Activated naive CD4-positive, alpha-beta T cell treated with anti-CD3 and anti-CD28 coated beads, Interleukin-2, amount 50 U/mL, for 16 hours (primary cell): ENCODE measurements at regions not wholly inside any gene's neighbourhood (a gene's known extent, or its start where the extent isn't known, plus 50 kb on each side); places are given as distances from the start of the nearest gene placed in this dataset.

Experiments
- DNase-seq: peaks from one replicate; pipeline ENCODE4 v3.0.0-alpha.2; 2020

DNA sequence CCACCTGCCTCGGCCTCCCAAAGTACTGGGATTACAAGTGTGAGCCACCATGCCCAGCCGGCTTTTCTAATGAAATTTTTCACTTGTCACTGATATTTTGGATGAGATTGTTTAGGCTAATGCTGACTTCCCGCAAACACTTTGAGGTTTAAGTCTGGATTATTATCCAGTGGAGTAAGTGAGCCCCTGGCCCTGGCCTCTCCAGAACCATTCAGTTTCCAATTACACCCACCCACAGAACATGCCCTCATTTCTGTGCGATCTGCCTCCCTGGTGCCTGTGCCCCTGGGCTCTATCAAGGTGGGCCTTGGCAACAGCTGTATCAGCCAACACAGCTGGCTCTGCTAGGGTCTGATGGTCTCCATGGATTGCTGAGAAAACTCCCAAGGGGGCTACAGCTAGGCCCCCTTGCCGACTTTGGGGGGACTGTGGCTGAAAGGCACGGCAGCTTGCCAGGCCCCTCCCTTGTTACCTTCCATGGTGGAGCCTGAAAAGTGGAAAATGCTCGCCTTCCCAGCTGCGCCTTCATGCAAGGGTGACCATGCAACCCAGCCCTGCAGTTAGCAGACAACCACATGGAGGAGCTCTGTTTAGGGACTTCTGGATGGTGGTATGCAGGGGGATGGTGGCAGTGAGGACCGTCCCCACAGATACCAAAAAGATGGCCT lies 288.9 kb downstream of the FAM43A start:
- no peak for DNase-seq

DNA sequence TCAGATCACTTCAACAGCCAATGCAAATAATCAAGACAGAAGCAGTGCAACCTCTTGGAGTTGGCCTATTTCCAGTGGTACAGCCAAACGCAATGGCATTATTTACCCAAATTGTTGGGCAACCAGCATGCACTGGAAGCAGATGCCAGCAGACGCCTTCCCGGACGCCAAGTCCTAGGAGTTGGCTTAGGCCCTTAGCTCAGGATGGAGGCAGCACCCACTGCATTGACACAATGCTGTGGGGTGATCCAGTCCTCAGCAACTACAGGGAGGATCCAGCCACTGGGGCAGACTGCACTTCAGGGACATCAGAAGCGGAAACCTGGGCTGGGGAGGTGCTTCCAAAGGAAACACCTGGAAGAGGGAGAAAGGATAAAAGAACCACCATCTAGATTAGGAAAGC lies 290.4 kb downstream of the FAM43A start:
- DNase-seq, result no peak

GRCh38 chr3:194976874-194977273 lies 291.2 kb downstream of the FAM43A start:
- no peak for DNase-seq

DNA sequence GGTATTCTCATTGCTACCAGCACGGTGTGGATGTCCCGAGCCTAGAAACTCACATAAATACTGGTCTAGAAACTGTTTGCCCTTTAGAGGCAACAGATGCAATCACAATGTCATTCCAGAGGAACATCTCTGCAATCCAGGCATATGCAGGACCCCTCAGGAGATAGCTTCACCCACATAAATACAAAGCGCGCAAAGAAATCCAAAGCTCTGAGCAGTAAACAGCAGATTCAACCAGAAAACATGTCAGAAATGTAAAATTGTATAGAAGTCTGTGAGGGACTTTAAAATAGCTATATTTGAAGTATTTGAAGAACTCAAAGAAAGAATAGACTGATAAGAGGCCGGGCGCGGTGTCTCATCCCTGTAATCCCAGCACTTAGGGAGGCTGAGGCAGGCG lies 291.7 kb downstream of the FAM43A start:
- no peak for DNase-seq

DNA sequence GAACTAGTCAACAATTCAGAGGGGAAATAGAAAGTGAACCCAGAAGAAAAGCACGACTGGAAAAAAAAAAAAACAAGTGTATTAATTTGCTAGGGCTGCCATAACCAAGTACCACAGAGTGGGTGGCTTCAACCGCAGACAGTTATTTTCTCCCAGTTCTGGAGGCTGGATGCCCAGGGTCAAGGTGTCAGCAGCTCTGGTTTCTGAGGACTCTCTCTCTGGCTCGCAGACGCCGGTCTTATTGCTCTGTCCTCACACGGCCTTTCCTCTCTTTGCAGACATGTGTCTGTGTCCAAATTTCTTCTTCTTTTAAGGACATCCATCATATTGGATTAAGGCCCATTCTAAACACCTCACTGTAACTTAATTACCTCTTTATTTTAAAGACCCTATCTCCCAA lies 291.8 kb downstream of the XXYLT1 start:
- DNase-seq, result no peak

DNA sequence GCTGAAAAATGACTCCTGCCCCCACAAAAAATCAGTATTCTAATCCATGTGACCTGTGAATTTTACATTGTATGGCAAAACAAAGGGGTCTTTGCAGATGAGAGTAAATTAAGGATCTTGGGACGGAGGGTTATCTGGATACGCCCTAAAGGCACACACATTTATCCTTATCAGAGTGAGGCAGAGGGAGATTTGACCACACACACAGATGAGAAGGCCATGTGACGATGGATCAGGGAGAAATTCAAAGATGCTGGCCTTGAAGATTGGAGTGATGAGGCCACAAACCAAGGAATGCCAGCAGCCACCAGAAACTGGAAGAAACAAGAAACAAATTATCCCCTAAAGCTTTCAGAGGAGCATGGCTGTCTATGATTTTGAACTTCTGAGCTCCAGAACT lies 288.5 kb downstream of the XXYLT1 start:
- no peak for DNase-seq

GRCh38 chr3:194983121-194983520 lies 287.8 kb downstream of the XXYLT1 start:
- no peak for DNase-seq

- no peak for DNase-seq
These were observed 287.3 kb downstream of the XXYLT1 start for GRCh38 chr3:194983620-194984019.

DNA sequence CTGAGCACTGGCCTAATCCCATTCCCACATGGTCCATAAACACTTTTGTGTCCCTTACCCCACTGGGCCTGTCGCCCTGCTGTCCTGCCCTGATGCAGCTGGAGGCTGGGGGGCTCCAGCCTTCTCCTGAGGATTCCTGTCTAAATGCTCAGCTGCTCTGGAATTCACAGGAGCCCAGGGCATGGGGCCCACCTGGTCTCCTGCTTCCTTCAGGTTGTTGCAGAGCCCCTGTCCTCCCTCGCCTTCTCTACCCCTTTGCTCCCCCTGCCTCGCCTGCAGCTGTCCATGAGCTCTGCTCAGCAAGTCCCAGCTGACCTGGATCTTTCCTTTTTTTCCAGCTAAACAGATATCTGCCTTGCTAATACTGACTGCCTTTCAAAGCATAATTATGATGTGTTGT lies 286.9 kb downstream of the XXYLT1 start:
- no peak for DNase-seq

DNA sequence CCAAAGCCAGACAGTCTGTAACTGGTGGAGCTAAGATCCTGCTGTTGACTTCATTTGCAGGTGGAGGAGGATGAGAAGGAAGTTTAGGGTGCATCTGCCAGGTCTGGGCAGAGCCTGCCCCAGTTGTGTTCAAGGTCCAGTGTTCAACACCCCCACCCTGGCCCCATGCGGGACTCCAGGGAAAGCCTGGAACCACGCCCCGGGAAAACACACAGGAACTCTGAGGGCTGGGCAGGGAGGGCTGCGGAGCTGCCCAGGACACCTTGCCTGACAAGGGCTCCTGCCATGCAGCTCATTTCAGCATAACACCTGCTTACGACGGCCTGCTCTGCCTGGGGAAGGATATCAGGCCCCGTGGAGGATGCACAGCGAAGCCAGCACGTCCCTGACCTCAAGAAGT lies 286.3 kb downstream of the XXYLT1 start:
- DNase-seq, result no peak

DNA sequence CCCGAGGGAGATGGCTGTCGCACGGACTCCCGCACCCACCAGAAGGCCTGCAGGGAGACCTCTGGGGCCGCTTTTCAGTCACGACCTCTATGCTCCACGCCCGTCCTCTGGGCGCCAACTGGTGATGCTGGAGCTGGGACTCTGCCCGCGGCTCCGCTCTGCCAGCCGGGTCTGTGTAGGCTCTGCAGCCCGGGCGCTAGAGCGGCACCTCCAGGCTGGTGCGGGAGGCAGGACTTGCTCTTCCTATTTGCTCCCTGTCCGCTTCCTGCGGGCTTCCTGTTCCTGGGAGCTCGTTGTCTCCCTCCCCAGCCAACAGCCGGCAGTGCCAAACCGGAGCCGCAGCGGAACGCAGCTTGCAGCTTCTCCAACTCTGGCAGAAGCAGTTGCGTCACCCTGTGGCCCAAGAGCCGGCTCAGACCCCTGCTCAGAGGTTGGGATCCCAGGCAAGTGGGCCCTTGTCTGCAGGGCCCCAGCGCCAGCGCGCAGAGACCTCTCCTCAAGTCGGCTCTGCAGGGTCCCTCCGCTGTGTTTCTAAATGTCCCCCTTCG lies 285.9 kb downstream of the XXYLT1 start:
- DNase-seq, result no peak

- no peak for DNase-seq
These were observed 284.5 kb downstream of the XXYLT1 start for GRCh38 chr3:194986208-194987043.

GRCh38 chr3:194987571-194988494 lies 283.1 kb downstream of the XXYLT1 start:
- no peak for DNase-seq

DNA sequence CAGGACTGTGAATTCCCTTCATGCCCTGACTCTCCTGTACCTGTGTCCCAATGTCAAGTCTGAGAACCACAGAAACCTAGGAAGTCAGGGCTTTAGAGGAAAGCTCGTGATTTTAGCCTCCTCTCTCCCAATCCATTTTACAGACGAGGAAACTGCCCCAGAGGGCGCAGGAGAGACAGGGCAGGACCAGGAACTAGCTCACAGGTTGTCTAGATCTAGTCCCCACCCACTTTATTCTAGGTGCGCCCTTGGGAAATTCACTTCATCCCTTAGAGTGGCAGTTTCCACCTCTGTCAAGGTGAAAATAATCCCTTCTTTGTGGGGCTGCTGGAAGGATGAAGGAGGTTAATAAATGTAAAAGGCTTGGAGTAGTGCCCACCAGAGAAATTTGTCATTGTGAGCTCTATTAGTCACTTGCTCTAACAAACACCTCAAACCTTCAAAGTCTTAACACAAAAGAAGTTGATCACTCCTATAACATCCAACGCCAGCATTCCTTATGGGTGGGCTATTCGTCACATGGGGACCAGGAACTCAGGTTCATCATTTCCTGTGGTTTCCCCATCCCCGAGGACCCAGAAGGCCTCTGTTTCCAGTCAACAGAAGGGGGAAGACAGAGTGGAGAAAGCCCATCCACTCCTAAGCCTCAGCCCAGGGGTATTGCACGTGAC lies 282.3 kb downstream of the XXYLT1 start:
- DNase-seq, result no peak

- no peak for DNase-seq
These were observed 281.7 kb downstream of the XXYLT1 start for GRCh38 chr3:194989241-194989640.

- DNase-seq, result no peak
These were observed 280.3 kb downstream of the XXYLT1 start for GRCh38 chr3:194990454-194991337.

GRCh38 chr3:194991338-194991654 lies 279.7 kb downstream of the XXYLT1 start:
- no peak for DNase-seq

- DNase-seq, result no peak
These were observed 277.1 kb downstream of the XXYLT1 start for GRCh38 chr3:194993896-194994295.

- DNase-seq, result no peak
These were observed 276.4 kb downstream of the XXYLT1 start for GRCh38 chr3:194994551-194994981.

DNA sequence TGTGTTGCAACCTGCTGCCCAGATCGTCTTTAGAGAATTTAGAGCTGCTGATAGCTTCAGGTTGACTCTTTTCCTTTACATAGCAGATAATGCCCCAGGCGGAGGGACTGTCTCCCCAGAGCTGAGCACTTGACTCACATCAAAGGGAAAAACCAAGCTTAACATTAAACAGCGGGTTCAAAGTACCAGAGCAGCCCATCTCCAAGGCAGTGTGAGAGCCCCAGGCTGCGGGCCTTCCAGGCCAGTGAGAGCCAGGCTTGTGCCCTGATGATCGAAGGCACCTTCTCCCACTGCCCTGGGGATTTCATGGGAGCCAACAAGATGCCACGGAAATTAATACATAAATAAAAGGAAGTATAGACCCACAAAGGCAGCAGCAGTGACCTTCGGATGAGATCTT lies 275.6 kb downstream of the XXYLT1 start:
- no peak for DNase-seq

- DNase-seq, result no peak
These were observed 275.0 kb downstream of the XXYLT1 start for GRCh38 chr3:194995922-194996321.

GRCh38 chr3:194996746-194997145 lies 274.2 kb downstream of the XXYLT1 start:
- DNase-seq, result no peak
